KMS-11 (cell line): ENCODE measurements at regions not wholly inside any gene's neighbourhood (a gene's known extent, or its start where the extent isn't known, plus 50 kb on each side); places are given as distances from the start of the nearest gene placed in this dataset.

ENCODE experiments used
- H2AFZ ChIP-seq: fragments of 200-600 bp; sonication (generic); 2 replicates; pipeline ENCODE4 v1.6.1; 2016; ENCODE audit warnings: antibody characterized with exemption, mixed run types, low read depth
- H3K27ac ChIP-seq: fragments of 200-600 bp; sonication (generic); 2 replicates; pipeline ENCODE4 v1.6.1; 2016; ENCODE audit warnings: mild to moderate bottlenecking, mixed run types
- H3K27me3 ChIP-seq: fragments of 200-600 bp; sonication (generic); 2 replicates; pipeline ENCODE4 v1.6.1; 2017; ENCODE audit warnings: mild to moderate bottlenecking, low read depth, mixed run types, moderate library complexity; ENCODE audit not compliant: insufficient read depth
- H3K36me3 ChIP-seq: fragments of 200-600 bp; sonication (generic); 2 replicates; pipeline ENCODE4 v1.6.1; 2017; ENCODE audit warnings: mild to moderate bottlenecking, mixed run types; ENCODE audit not compliant: insufficient read depth
- H3K4me1 ChIP-seq: fragments of 200-600 bp; sonication (generic); 2 replicates; pipeline ENCODE4 v1.6.1; 2016; ENCODE audit warnings: mild to moderate bottlenecking, low read depth, mixed run types; ENCODE audit not compliant: poor library complexity, severe bottlenecking
- H3K4me2 ChIP-seq: fragments of 200-600 bp; sonication (generic); 2 replicates; pipeline ENCODE4 v1.7.0; 2016; ENCODE audit warnings: mild to moderate bottlenecking, mixed run types
- H3K4me3 ChIP-seq: fragments of 200-600 bp; sonication (generic); IDR thresholded peaks from 2 replicates; pipeline ENCODE4 v1.6.1; 2017; ENCODE audit warnings: low read depth, low read length, mixed read lengths; ENCODE audit not compliant: insufficient read depth
- H3K79me2 ChIP-seq: fragments of 200-600 bp; sonication (generic); 2 replicates; pipeline ENCODE4 v1.6.1; 2016; ENCODE audit warnings: low read depth, mixed run types; ENCODE audit not compliant: insufficient read depth
- H3K9ac ChIP-seq: fragments of 200-600 bp; sonication (generic); 2 replicates; pipeline ENCODE4 v1.6.1; 2016; ENCODE audit warnings: mild to moderate bottlenecking, mixed run types
- H4K20me1 ChIP-seq: fragments of 200-600 bp; sonication (generic); 2 replicates; pipeline ENCODE4 v1.6.1; 2016; ENCODE audit warnings: mild to moderate bottlenecking, mixed run types; ENCODE audit not compliant: insufficient read depth
- TF ChIP-seq, protein P1 (sequence below): fragments of 200-600 bp; sonication (generic); conservative IDR thresholded peaks from 2 replicates; pipeline ENCODE4 v1.6.1; 2017; ENCODE audit warnings: low read depth, mild to moderate bottlenecking, antibody characterized with exemption, low read length, moderate library complexity, mixed read lengths

DNA sequence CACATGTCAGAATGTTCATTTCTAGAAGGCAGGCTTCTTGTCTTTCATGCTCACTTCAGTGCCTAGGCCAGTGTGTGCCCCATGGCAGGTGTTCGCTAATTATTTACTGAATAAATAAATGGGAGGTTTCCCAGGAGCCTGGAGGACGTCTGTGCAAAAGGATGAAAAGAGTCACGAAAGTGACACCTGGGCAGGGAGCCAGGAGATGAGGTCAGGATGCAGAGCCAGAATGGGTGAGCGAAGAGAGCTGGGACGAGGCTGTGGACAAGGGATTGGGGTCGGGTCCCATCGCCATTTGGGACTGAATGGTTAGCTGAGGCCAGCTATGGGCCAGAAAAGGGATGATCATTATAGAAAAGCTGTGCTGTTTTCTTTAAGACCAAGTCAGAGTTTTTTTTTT is 560.4 kb downstream of the TBC1D22A start:
- no peak overlapping the region for H3K4me2 ChIP-seq
- no peak overlapping the region for H3K4me3 ChIP-seq
- no peaks in the 10 kb centered on the region for H4K20me1 ChIP-seq
- no peak overlapping the region for H3K27ac ChIP-seq
- TF ChIP-seq, protein P1, sequence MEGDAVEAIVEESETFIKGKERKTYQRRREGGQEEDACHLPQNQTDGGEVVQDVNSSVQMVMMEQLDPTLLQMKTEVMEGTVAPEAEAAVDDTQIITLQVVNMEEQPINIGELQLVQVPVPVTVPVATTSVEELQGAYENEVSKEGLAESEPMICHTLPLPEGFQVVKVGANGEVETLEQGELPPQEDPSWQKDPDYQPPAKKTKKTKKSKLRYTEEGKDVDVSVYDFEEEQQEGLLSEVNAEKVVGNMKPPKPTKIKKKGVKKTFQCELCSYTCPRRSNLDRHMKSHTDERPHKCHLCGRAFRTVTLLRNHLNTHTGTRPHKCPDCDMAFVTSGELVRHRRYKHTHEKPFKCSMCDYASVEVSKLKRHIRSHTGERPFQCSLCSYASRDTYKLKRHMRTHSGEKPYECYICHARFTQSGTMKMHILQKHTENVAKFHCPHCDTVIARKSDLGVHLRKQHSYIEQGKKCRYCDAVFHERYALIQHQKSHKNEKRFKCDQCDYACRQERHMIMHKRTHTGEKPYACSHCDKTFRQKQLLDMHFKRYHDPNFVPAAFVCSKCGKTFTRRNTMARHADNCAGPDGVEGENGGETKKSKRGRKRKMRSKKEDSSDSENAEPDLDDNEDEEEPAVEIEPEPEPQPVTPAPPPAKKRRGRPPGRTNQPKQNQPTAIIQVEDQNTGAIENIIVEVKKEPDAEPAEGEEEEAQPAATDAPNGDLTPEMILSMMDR = no peak
- H3K79me2 ChIP-seq = no peaks in the 10 kb centered on the region
- H3K27me3 ChIP-seq = no peaks in the 10 kb centered on the region; the same call in 1 of the 2 replicates
- H3K36me3 ChIP-seq = no peaks in the 10 kb centered on the region
- H3K9ac ChIP-seq = no peak overlapping the region
- no peaks in the 10 kb centered on the region for H3K4me1 ChIP-seq
- H2AFZ ChIP-seq = no peak overlapping the region

DNA sequence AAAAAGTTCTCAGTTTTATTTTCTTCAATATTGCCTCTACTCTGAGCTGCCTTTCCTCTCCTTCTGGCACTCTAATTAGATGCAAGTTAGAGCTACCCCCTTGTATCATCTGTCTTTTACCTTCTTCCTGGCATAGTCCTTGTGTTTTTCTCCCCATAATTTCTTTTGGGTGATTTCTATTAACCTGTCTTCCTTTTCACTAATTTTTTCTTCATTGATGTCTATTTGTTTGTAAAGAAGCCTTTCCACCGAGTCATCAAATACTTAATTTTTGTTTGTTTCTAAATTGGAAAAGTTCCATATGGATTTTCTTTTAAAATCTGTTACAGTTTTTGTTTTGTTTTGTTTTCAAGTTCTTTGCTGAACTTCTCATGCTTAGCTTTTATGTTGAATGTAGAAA is 558.1 kb downstream of the TBC1D22A start:
- Histone ChIP-seq H3K36me3 (no peaks in the 10 kb centered on the region), H3K79me2 (no peaks in the 10 kb centered on the region), H3K4me1 (no peaks in the 10 kb centered on the region), H3K27me3 (no peaks in the 10 kb centered on the region; the same call in 1 of the 2 replicates), H3K4me3 (no peak overlapping the region), H3K4me2 (no peak overlapping the region), H4K20me1 (no peaks in the 10 kb centered on the region), H3K27ac (no peak overlapping the region), H2AFZ (no peak overlapping the region), H3K9ac (no peak overlapping the region)
- TF ChIP-seq, protein P1 = no peak

DNA sequence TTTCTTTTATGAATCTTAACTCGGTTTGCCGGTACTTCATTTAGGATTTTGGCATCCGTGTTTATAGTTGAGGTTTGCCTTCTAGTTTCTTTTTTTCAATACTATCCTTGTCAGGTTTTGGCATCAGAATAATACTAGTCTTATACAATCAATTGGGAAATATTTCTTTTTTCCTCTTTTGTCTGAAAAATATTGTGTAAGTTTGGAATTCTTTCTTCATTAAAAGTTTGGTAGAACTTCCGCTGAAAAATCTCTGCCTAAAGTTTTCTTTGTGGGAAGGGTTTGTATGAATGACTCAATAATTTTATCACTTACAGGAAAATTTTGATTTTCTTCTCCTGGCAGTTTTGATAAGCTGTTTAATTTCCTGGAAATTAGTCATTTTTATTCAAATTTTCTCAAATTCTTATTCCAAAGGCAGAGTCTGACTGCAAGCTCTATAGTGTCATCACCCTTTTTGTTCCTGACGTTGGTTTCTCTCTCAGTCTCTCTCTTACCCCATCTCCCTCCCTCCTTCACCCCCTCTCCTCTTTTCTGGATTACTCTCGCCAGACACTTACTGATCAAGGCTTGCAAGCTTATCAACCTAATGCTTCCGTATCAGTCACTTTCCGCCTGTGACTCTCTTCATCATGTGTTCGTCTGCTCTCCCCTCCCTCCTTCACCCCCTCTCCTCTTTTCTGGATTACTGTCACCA is 555.7 kb downstream of the TBC1D22A start:
- H3K27me3 ChIP-seq = no peaks in the 10 kb centered on the region
- TF ChIP-seq, protein P1 = no peak
- no peak overlapping the region for H3K27ac ChIP-seq
- no peaks in the 10 kb centered on the region for H4K20me1 ChIP-seq
- no peaks in the 10 kb centered on the region for H3K79me2 ChIP-seq
- no peaks in the 10 kb centered on the region for H3K4me1 ChIP-seq
- H3K36me3 ChIP-seq = no peaks in the 10 kb centered on the region
- no peak overlapping the region for H2AFZ ChIP-seq
- H3K9ac ChIP-seq = no peak overlapping the region
- H3K4me2 ChIP-seq = no peak overlapping the region
- H3K4me3 ChIP-seq = no peak overlapping the region

DNA sequence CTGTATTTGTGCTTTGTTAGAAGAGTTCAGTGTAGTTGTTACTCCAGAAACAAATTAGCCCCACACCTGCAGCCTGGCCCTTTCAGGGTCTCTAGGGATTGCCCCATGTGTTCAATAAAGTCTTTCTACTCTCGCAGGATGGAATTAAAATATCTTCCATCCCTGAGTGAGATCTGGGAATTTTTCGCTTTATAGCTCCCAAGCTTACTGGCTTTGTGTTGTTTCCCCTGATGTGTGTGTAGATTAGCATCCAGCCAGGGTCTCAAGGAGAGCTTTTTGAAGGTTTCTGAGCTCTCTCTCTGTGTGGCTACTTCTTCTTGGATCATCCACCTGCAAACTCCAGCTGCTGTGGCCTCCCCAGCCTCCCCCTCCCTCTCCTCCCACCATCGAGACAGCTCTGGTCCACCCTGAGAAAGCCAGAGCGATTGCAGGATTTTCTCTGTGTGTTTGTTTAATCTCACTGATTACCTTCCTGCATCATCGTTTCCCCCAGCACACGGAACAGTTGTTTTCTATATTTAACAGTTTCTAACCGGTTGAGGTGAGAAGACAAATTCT is 553.5 kb downstream of the TBC1D22A start:
- Histone ChIP-seq H3K79me2 (no peaks in the 10 kb centered on the region), H3K4me3 (no peak overlapping the region), H4K20me1 (no peaks in the 10 kb centered on the region), H3K27ac (no peak overlapping the region), H3K36me3 (no peaks in the 10 kb centered on the region), H2AFZ (no peak overlapping the region), H3K9ac (no peak overlapping the region), H3K4me1 (no peaks in the 10 kb centered on the region), H3K4me2 (no peak overlapping the region), H3K27me3 (no peaks in the 10 kb centered on the region)
- TF ChIP-seq, protein P1 = no peak
